Neural cell (in vitro differentiated cells): ENCODE measurements at regions not wholly inside any gene's neighbourhood (a gene's known extent, or its start where the extent isn't known, plus 50 kb on each side); places are given as distances from the start of the nearest gene placed in this dataset.

Experiments used
- H2AFZ ChIP-seq: fragments of 200-600, 300-800 bp; sonication (generic), shearing (Covaris generic); 2 replicates; pipeline ENCODE4 v1.6.0; 2014; ENCODE audit warnings: low read depth, mild to moderate bottlenecking, antibody characterized with exemption, low read length, moderate library complexity
- H3F3A ChIP-seq: fragments of 200-600 bp; shearing (Covaris generic); 2 replicates; pipeline ENCODE4 v1.6.1; 2016; ENCODE audit warnings: mild to moderate bottlenecking, moderate library complexity, mixed read lengths, antibody characterized with exemption, low read length; ENCODE audit not compliant: insufficient read depth, poor library complexity, severe bottlenecking
- H3K27ac ChIP-seq: fragments of 200-600, 300-800 bp; sonication (generic), shearing (Covaris generic); 2 replicates; pipeline ENCODE4 v1.5.1; 2014; ENCODE audit warnings: mild to moderate bottlenecking, low read length, moderate library complexity
- H3K27me3 ChIP-seq: fragments of 300-800, 200-600 bp; sonication (generic), shearing (Covaris generic); 2 replicates; pipeline ENCODE4 v1.6.0; 2014; ENCODE audit warnings: mild to moderate bottlenecking, low read depth, low read length, moderate library complexity; ENCODE audit not compliant: insufficient read depth
- H3K36me3 ChIP-seq: fragments of 300-800, 200-600 bp; sonication (generic), shearing (Covaris generic); 2 replicates; pipeline ENCODE4 v1.5.1; 2014; ENCODE audit warnings: mild to moderate bottlenecking, antibody characterized with exemption, low read length, moderate library complexity; ENCODE audit not compliant: insufficient read depth
- H3K4me2 ChIP-seq: fragments of 300-800, 200-600 bp; sonication (generic), shearing (Covaris generic); 2 replicates; pipeline ENCODE4 v1.6.0; 2014; ENCODE audit warnings: mild to moderate bottlenecking, low read length
- H3K4me3 ChIP-seq: fragments of 300-800, 200-600 bp; sonication (generic), shearing (Covaris generic); 2 replicates; pipeline ENCODE4 v1.5.1; 2014; ENCODE audit warnings: mild to moderate bottlenecking, low read length, moderate library complexity
- H3K79me2 ChIP-seq: fragments of 200-600 bp; shearing (Covaris generic); replicated peaks from 2 replicates; pipeline ENCODE4 v1.6.0; 2014; ENCODE audit warnings: mild to moderate bottlenecking, low read length, moderate library complexity; ENCODE audit not compliant: insufficient read depth
- H3K9ac ChIP-seq: fragments of 300-800, 200-600 bp; sonication (generic), shearing (Covaris generic); 2 replicates; pipeline ENCODE4 v1.6.1; 2016; ENCODE audit warnings: mild to moderate bottlenecking, low read length, mixed read lengths
- H3K9me2 ChIP-seq: fragments of 200-600 bp; shearing (Covaris generic); 2 replicates; pipeline ENCODE4 v1.6.1; 2016; ENCODE audit warnings: mild to moderate bottlenecking, low read length, mixed read lengths; ENCODE audit not compliant: insufficient read depth
- H3K9me3 ChIP-seq: fragments of 200-600, 300-800 bp; sonication (generic), shearing (Covaris generic); 2 replicates; pipeline ENCODE4 v1.6.1; 2016; ENCODE audit warnings: mild to moderate bottlenecking, mixed run types, low read length, moderate library complexity, mixed read lengths
- H4K20me1 ChIP-seq: fragments of 200-600 bp; shearing (Covaris generic); 2 replicates; pipeline ENCODE4 v1.6.1; 2016; ENCODE audit warnings: mild to moderate bottlenecking, mixed run types; ENCODE audit not compliant: insufficient read depth
- CTCF ChIP-seq: fragments of 450-650 bp; IDR thresholded peaks from 2 replicates; pipeline ENCODE4 v1.5.1; 2014; ENCODE audit warnings: antibody characterized with exemption, mild to moderate bottlenecking, moderate library complexity; ENCODE audit not compliant: poor library complexity, severe bottlenecking
- EP300 ChIP-seq: fragments of 450-650 bp; conservative IDR thresholded peaks from 2 replicates; pipeline ENCODE4 v1.6.1; 2014; ENCODE audit warnings: antibody characterized with exemption, mild to moderate bottlenecking, moderate library complexity; ENCODE audit not compliant: poor library complexity, severe bottlenecking
- EZH2 ChIP-seq: fragments of 200-600, 300-800 bp; shearing (Covaris generic), sonication (generic); IDR thresholded peaks from 2 replicates; pipeline ENCODE4 v1.6.1; 2014; ENCODE audit warnings: antibody characterized with exemption, low read length, borderline replicate concordance, mild to moderate bottlenecking; ENCODE audit not compliant: insufficient read depth, poor library complexity, severe bottlenecking
- MXI1 ChIP-seq: fragments of 450-650 bp; conservative IDR thresholded peaks from 2 replicates; pipeline ENCODE4 v1.6.1; 2014; ENCODE audit warnings: antibody characterized with exemption, mild to moderate bottlenecking; ENCODE audit not compliant: poor library complexity, severe bottlenecking
- POLR2AphosphoS5 ChIP-seq: IDR thresholded peaks from 2 replicates; pipeline ENCODE4 v1.6.1; 2012
- RAD21 ChIP-seq: fragments of 450-650 bp; conservative IDR thresholded peaks from 2 replicates; pipeline ENCODE4 v1.6.1; 2014; ENCODE audit warnings: antibody characterized with exemption, mild to moderate bottlenecking, moderate library complexity
- REST ChIP-seq: IDR thresholded peaks from 2 replicates; pipeline ENCODE4 v1.6.1; 2012; ENCODE audit warnings: borderline replicate concordance
- SMC3 ChIP-seq: fragments of 450-650 bp; conservative IDR thresholded peaks from 2 replicates; pipeline ENCODE4 v1.6.1; 2014; ENCODE audit warnings: antibody characterized with exemption, mild to moderate bottlenecking, moderate library complexity; ENCODE audit not compliant: poor library complexity
- TAF1 ChIP-seq: IDR thresholded peaks from 2 replicates; pipeline ENCODE4 v1.6.1; 2012; ENCODE audit warnings: low read depth

- Histone ChIP-seq H3K27ac (no peak overlapping the region), H4K20me1 (no peaks in the 10 kb centered on the region), H3K4me3 (no peak overlapping the region), H3K9ac (no peak overlapping the region), H3K36me3 (no peaks in the 10 kb centered on the region), H3K4me2 (no peak overlapping the region), H3K9me2 (no peaks in the 10 kb centered on the region), H3F3A (no peaks in the 10 kb centered on the region), H3K9me3 (no peaks in the 10 kb centered on the region), H3K27me3 (no peaks in the 10 kb centered on the region), H3K79me2 (no peaks in the 10 kb centered on the region), H2AFZ (no peak overlapping the region)
- TF ChIP-seq MXI1 (no peak), CTCF (no peak), SMC3 (no peak), TAF1 (no peak), RAD21 (no peak), EZH2 (no peak), REST (no peak), EP300 (no peak), POLR2AphosphoS5 (no peak)
Observed at GRCh38 chr5:108579236-108579635, 168.5 kb upstream of the FER start.

GRCh38 chr5:108578791-108579190 lies 168.9 kb upstream of the FER start:
- H2AFZ ChIP-seq, result no peak overlapping the region
- H3K27me3 ChIP-seq, result no peaks in the 10 kb centered on the region

More at GRCh38 chr5:108578791-108579190, 168.9 kb upstream of the FER start:
- no peak overlapping the region for H3K4me2 ChIP-seq
- H4K20me1 ChIP-seq, result no peaks in the 10 kb centered on the region
- no peak overlapping the region for H3K9ac ChIP-seq
- TF ChIP-seq RAD21 (no peak), EP300 (no peak), POLR2AphosphoS5 (no peak), SMC3 (no peak), CTCF (no peak), REST (no peak), TAF1 (no peak), EZH2 (no peak), MXI1 (no peak)
- no peak overlapping the region for H3K4me3 ChIP-seq
- no peaks in the 10 kb centered on the region for H3K9me3 ChIP-seq
- no peaks in the 10 kb centered on the region for H3K79me2 ChIP-seq
- H3K36me3 ChIP-seq, result no peaks in the 10 kb centered on the region
- no peaks in the 10 kb centered on the region for H3F3A ChIP-seq
- H3K9me2 ChIP-seq, result no peaks in the 10 kb centered on the region
- H3K27ac ChIP-seq, result no peak overlapping the region
